SK-N-MC (cell line): ENCODE measurements at regions not wholly inside any gene's neighbourhood (a gene's known extent, or its start where the extent isn't known, plus 50 kb on each side); places are given as distances from the start of the nearest gene placed in this dataset.

Experiments
- EZH2 ChIP-seq: fragments of 200-600 bp; sonication (generic); IDR thresholded peaks from one replicate; pipeline ENCODE4 v1.6.1; 2017; ENCODE audit warnings: antibody characterized with exemption
- POLR2AphosphoS5 ChIP-seq: IDR thresholded peaks from 2 replicates; pipeline ENCODE4 v1.6.1; 2012; ENCODE audit warnings: mild to moderate bottlenecking, low read depth, low read length, borderline replicate concordance

DNA sequence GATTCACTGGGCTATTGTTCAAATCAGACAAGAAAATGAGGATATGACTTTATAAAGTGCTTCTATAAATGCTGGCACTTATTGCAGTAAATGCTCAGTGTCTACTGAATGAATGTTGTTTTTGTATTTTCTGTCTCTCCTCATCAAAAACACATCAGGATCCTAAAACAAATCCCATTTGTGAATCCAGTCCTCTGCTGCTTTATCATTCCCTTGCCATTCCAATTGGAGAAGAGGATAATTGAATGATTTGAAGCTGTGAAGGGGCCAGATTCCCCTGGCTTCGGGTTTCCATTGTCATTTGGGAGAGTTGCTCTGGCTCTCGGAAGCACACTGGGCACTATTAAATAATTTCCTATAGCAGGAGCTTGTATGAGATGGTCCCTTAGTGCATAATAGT lies 666.8 kb downstream of the ACTL7B start:
- TF ChIP-seq EZH2 (no peak), POLR2AphosphoS5 (no peak)
